ENCODE measurements at regions not wholly inside any gene's neighbourhood (a gene's known extent, or its start where the extent isn't known, plus 50 kb on each side); places are given as distances from the start of the nearest gene placed in this dataset.

DNA sequence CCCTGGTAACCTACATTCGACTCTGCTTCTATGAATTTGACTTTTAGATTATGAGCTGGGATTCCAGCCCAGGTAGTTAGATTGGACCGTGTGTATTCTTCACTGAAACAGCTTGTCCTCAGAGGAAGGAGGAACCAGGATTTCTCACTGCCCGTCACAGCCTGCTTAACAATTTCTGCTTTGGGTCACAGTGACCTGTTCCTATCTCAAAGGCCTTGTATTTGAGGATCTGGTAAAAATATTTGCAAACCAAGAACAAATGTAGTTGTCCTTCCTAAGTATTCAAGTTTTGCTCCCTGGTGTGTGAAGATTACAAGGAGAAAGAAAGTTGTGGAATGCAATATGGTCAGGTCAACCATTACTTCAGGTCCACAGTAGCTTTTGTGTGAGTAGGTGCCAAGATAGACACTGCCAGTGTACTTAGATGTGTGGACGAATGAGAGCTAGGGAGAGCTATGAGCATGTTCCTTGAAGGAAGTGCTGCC lies 55.1 kb downstream of the KIF4B start:
- no peak for DNase-seq

DNA sequence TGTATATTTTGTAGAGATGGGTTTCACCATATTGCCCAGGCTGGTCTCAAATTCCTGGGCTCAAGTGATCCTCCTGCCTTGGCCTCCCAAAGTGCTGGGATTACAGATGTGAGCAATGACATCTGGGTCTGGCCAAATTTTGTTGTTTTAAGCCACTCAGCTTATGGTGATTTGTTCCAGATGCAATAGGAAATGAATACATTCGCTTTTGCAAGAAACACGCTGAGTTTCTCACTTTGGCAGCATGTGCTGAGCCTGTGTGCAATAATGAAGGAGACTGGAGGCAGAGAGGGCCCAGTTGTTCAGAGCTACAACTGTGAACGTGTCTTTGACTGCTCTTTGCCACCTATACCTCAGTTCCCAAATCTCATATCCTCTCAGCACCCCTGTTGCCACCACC lies 56.4 kb downstream of the KIF4B start:
- DNase-seq: no peak

DNA sequence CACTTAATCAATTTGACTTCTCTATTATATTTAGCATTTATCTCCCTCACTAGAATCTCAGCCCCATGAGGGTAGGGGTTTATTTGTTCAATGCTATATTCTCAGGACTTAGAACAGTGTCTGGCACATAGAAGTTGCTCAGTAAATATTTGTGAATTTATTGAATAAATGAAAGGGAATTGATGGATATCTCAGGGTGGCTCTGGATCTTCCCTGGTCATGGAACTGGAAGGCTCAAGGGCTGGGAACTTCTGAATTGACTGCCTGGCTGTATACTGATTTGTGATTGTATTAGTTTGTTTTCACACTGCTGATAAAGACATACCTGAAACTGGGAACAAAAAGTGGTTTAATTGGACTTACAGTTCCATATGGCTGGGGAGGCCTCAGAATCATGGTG lies 57.2 kb downstream of the KIF4B start:
- DNase-seq: no peak

DNA sequence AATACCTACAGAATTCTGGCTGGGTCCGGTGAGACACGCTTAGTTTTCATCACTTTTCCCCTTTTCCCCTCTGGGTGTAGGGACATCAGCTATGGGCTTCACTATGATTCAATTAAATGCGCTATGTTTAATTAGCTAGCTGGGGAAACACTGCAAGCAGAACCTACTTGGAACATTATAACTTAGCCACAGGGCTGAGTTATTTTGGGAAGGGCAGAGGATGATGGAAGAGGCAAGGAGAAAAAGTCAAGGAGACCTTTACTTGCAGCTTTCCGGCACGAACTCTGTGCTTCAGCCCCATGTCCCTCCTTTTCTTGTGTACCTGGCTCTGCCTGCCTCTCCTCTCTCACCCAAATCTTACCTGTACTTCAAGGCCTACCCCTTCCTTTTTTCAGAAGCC lies 62.8 kb downstream of the KIF4B start:
- DNase-seq: no peak

DNA sequence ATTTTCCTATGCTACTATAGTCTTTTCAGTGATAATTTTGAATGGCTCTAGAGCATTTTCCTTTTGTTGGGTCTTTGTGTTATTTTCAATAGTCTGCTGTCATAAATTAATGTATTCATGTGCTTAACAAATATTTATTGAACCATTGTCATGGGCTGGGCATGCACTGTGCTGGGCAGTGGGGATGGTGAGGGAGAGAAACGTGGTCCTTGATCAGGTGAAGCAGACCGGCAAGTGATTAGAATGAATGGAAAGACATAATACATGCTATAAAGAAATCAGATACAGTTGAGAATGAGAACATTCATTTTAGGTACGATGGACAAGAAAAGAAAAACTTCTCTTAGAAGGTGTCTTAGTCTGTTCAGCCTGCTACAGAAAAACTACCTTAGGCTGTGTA lies 66.1 kb downstream of the KIF4B start:
- no peak for DNase-seq

DNA sequence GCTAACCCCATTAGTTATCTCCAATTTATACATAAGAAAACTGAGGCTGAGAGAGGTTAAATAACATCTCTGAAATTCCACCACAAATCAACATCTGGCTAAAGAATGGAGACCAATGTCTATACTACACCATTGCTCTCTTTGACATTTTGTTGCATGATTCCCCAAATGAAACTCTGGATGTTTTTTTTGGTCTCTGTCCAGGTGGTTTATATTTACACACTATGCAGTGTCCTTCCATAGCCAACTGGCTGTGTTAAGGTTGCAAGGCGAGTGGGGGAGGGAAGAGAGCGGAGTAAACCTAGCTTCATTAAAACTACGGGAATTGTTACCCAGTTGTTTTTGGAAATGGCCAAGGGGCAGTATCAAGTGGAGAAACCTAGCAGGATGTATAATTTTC lies 67.2 kb downstream of the KIF4B start:
- no peak for DNase-seq

DNA sequence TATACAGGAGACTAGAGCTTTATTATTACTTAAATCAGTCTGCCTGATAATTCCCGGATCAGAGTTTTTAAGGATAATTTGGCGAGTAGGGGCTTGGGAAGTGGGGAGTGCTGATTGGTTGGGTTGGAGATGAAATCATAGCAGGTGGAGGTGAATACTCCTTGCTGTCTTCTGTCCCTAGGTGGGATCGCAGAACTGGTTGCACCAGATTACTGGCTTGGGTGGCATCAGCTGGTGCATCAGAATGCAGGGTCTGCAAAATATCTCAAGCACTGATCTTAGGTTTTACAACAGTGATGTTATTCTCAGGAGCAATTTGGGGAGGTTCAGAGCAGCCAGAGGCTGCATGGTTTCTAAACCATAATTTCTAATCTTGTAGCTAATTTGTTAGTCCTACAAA lies 68.1 kb downstream of the KIF4B start:
- no peak for DNase-seq

DNA sequence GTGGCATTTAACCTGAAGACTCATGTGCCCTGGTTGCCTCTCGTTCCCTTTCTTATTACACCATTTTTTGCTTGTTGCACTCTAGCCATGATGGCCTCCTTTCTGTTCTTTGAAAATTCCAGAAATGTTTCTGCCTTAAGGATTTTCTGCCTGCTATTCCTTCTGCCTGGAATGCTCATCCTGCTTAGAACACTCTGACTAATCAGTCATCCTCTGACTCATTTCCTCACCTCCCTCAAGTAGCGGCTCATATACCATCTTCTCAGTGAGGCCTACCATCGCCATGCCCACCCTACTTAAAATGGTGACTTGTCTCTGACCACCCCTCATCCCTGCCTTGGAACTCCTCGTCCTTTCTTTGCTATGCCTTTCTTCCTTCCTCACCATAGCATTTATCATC lies 68.8 kb downstream of the KIF4B start:
- no peak for DNase-seq

DNA sequence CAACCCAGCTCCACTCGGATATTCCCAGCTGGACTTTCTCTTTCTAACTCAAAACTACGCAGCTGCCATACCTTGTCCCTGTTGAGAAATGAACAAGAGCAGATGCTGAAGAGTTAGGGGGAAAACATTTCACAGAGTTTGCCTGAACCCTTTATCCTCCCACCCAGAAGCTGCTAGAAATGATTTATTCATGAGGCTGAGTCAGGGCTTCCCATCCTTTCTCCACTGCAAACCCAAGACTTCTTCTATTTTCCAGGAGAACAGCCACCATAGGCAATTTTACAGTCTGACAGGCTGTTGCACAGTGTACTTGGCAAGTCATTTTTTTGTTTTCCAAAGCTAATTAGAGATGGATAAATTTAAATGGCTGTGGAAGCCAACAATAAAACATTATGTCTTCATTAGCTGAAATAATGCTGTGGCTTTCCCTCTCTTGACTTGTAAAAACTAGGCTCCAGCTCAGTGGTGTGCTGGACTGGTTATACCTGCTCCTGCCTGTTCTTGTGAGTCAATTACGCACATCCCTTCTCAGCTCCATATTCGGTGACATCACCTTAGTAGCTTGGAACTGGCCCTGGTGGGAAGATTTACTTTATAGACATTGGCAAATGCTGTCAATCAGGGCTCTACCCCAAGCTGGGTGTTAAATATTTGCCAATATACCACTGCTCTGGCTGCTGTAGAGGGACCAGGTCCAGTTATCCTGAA lies 71.9 kb downstream of the KIF4B start:
- DNase-seq: no peak

DNA sequence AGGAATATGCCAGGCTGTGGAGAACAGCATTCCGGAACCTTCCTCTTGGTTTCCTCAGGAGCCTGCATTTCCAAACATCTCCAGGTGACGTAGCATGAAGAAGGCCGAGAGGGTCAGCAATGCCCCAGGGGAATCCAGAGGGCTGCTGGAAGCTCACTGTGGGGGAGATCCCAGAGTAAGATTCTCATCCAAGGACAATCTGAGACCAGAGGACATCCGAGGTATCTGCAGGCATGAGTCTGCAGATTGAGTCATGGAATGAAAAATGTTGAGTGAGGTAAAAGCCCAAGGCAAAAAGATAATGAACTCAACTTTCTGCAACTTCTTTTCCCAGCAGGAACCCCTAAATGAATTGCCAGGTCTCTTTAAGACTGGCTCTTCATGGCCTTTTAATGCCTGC lies 73.5 kb downstream of the KIF4B start:
- no peak for DNase-seq

DNA sequence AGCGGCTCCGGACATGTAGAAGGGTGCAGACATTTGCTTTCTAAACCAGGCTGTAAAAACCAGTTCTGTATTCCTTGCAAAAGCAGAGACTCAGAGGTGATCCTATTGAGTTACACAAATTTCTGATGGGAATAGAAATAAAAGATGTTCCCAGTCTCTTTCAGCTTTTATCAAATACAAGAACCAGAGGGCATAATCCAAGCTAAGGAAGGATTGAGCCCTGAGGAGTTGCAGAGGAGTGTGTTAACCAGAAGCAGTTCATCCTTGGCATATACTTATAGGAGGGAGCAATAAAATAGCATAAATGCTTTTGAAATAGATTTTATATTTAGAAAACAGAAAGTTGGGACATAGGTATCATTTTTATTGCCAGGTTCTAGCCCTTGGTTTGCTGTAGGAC lies 75.3 kb downstream of the KIF4B start:
- DNase-seq: no peak

DNA sequence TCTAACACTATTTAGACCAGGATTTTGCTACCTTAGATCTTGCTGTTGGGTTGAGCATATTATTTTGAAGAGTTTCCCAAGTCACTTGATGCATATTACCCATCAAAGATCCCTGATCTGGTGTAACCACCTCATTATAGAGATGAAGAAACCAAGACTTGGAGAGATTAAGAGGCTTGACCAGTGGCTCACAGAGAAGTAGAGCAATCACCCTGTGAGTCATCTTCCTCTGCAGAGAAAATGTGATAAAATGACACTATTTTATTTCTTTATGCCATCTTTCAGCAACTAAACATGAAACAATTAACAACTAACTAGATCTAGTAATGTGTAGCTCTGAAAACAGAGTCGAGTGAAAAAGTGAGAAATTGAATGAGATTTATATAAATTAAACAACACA lies 76.1 kb downstream of the KIF4B start:
- no peak for DNase-seq

DNA sequence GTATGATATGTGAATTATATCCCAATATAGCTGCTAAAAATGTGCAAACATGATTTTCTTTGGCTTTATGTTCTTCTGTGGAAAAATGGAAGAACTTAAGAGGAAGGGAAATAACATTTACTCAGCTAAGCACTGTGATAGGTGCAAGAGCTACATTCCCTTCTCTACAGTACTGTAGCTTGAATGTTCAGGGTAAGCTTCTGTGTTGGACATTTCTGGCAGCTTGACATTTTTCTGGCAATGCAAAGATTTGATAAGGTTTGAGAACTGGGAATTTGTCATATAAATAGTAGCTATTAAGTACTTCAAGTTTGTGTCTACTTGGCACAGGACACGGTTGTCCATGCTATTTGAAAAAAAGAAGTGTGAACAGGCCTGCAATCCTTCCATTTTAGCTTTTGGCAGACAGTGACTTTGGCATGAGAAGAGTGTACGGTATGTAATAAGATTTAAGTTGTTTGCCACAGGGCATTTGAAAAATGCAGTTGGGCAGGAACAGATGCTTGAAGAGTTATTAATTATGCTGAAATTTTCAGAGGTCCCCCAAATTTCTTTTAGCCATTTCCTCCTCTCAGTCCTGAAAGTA lies 77.6 kb downstream of the KIF4B start:
- no peak for DNase-seq

DNA sequence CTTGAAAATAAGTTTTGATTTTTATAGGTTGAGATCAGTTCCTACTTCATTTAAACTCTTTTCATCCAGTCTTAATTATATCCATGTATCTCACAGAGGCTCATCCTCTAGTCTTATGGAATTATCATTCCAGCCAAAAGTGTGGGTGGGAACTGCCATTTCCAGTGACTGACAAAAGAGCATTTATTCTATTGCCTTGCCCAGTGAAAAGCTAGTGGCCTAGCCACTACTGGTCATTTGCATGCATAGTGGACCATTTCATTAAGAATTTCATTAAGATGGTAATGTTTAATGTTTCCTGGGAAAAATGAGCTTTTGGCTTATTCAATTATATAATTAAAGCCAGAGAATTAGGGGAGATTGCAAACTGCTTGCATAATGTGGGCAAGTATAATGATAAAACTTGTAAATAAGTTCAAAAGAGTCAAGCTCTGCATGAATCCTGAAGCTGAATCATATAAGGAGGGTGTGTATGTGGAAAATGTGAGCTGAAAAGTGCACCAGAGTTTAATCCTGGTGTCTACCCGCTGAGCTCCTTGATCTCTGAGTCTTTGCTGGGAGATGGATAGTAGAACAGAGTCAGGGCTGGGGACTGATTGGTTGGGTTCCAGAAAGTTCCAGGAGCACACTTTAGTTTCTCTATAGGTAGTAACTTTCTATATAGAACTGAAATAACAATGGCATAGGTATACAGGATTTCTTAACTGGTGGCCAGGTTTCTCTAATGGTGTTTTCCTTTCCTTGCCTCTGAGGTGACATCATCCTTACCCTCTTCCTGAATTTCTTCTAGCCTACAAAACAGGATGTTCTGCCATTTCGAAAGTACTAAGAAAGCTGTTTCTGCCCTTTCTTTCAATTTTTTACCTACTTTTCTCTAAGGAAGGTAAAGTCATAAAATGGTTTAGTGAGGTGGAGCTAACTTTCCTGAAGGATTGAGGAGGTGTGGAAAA lies 78.5 kb downstream of the KIF4B start:
- DNase-seq: no peak

DNA sequence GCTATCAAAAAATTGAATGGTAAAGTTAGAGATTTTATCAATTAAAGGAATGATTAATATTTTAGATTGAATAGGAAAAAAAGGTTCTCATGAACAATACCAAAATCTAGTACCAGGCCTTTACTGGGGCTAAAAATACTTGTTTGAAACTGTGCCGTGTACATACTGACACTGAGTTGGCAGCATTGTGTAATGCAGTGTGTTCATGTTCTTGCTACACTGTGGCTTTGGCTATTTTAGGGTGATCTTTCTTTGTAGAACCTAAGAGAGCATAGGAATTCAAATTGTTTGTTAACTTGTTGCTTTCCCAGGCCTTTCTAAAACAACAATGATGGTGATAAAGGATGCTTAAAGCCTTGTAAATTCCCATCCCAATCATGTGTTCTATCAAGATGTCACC lies 80.9 kb downstream of the KIF4B start:
- DNase-seq: no peak

DNA sequence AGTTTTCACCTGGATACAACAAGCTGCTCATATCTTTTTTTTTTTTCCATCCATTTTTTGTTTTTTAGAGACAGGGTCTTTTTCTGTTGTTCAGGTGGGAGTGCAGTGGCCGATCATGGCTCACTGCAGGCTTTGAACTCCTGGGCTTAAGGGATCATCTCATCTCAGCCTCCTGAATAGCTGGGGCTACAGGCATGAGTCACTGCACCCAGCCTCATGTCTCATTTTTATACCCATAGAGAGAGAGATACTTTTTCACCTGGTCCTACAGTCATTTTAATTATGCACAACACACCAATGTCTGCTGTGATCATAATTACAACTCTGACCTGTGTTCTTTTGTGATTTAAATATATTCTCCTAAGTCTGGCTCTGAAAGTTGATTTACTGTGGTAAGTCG lies 84.4 kb downstream of the KIF4B start:
- no peak for DNase-seq

DNA sequence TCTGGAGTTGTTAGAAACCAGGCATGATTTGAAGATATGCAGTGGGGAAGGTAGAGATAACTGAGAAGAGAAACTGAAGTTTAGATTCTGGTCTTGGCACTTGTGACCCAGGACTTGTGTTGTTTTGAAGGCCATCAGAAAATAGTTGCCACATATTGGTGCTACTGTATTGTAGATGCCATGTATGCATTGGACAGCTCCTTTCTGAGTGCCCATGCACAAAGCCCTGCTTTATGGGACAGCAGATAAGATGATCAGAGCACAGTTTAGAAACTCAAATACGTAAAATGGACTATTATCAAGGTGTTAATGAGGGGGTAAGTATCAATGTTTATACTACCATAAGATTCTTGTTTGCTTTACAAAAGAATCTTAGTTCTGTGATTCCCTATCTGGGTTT lies 84.9 kb downstream of the KIF4B start:
- no peak for DNase-seq

DNA sequence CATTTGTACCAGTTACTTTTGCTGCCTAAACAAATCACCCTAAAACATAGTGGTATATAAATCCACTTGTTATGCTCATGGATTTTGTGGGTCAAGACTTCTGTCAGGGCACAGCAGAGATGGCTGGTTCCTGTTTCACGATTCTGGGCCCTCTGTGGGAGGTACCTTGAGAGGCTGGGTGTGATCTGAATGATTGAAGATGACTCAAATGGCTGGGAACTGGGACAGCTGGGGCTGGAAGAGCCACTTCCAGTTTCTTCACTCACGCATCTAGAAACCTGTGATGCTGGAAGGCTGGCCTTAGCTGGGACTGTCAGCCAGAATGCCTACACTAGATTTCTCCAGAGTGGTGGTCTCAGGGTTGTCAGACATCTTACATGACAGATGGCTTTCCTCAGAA lies 88.1 kb downstream of the KIF4B start:
- no peak for DNase-seq

DNA sequence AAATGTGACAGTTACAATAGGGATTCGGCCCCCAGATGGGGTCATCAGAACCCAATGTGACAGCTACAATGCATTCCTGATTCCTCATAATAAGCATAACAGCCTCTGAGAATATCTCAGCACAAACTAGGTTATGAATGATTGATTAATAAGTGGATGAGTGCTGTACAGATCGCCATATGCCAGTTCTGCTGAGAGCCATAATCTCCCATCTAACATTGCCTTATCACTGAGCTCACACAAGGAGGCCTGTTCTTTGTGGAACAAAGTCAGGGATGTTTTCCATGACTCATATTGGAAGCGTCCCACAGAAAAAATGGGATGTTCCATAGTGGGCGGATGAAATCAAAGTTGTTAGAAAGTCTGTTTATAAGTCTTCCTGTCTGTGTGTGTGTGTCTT lies 89.6 kb downstream of the KIF4B start:
- no peak for DNase-seq

DNA sequence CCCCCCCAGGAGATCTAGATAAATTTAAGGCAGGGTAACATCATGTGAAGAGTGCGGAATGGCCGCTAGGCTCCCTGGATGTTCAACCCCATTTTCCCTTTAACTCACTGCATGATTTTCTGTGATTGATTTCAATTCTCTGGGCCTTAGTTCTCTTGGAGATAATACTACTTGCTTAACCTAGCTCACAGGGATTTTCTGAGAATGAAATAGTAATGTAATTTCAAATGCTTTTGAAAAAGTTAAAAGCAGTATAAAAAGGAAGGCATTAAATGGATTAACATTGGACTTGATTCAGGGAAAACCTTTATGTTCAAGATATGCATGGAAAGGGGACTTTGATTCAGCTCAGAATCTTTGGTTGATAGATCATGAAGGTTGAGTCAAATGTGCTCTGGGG lies 90.9 kb downstream of the KIF4B start:
- no peak for DNase-seq

DNA sequence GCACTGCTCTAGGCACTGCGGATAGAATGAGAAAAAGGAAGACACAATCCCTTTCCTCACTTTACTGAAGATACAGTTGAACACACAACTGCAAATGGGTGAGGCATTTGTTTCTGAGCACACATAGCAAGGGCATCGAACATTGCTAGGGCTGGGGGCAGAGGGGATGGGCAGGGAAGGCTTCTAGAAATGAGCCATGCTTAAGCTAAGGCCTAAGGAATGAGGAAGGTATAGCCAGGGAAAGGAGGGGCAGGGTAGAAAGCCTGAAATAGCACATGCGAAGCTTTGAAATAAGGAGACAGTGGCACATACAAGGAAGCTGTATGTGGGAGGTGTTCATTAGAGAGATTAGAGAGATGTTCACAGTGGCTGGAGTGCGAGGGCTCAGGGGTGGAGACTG lies 92.7 kb downstream of the KIF4B start:
- no peak for DNase-seq

DNA sequence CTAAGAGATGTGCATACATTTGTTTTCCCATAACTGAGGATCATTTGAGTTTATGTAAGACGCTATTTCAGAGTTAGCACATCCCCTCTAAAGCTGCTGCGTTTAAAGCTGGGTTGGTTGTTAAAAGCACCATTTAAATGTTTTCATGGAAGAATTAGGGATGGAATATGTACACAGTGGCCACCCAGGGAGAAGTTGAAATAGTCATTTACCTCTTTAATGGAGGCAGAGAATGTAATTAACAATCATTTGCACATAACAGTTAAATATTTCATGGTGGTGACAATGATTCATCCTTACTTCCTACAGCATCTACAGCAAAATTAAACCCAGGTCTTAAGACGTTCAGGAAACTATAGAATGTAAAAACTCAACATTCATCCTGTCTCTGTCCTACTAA lies 100.3 kb downstream of the KIF4B start:
- no peak for DNase-seq

DNA sequence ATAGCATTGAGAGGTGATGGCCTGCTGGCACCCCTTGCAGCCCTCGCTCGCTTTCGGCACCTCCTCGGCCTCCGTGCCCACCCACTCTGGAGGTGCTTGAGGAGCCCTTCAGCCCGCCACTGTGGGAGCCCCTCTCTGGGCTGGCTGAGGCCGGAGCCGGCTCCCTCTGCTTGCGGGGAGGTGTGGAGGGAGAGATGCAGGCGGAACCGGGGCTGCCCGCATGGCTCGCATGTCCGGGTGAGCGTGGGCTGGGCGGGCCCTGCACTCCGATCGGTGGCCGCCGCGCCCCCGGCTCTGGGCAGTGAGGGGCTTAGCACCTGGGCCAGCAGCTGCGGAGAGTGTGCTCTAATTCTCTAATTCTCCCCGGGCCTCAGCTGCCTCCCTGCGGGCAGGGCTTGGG lies 101.1 kb downstream of the KIF4B start:
- no peak for DNase-seq

All from bone marrow (tissue), 2 donors.